HG02678 (cell line): ENCODE measurements at regions not wholly inside any gene's neighbourhood (a gene's known extent, or its start where the extent isn't known, plus 50 kb on each side); places are given as distances from the start of the nearest gene placed in this dataset.
"Not testable (repeated sequence)": the region's sequence is repeated elsewhere in the genome, so short reads cannot be mapped to it uniquely, and the experiment has no call there.

ENCODE experiments used
- ATAC-seq: cut with Tn5 transposase; IDR thresholded peaks from one replicate; pipeline ENCODE4 v1.9.1; 2021; ENCODE audit warnings: mild to moderate bottlenecking, moderate library complexity; ENCODE audit not compliant: unreplicated experiment

GRCh38 chr3:635393-635792 is 438.8 kb downstream of the CHL1 start:
- ATAC-seq = no peak

- ATAC-seq = no peak
Measured at GRCh38 chr3:643376-643775, 446.8 kb downstream of the CHL1 start.

- no peak for ATAC-seq
Measured at GRCh38 chr3:655824-656223, 437.0 kb upstream of the CNTN6 start.

GRCh38 chr3:661356-661755 is 431.5 kb upstream of the CNTN6 start:
- ATAC-seq = no peak

- no peak for ATAC-seq
Measured at GRCh38 chr3:674116-674515, 418.7 kb upstream of the CNTN6 start.

GRCh38 chr3:675846-676245 is 417.0 kb upstream of the CNTN6 start:
- ATAC-seq = no peak

GRCh38 chr3:683770-684169 is 409.1 kb upstream of the CNTN6 start:
- no peak for ATAC-seq

- no peak for ATAC-seq
Measured at GRCh38 chr3:690770-691169, 402.1 kb upstream of the CNTN6 start.

GRCh38 chr3:700514-700913 is 392.3 kb upstream of the CNTN6 start:
- ATAC-seq = no peak

- ATAC-seq = no peak
Measured at GRCh38 chr3:707041-707440, 385.8 kb upstream of the CNTN6 start.

- no peak for ATAC-seq
Measured at GRCh38 chr3:713006-713621, 379.7 kb upstream of the CNTN6 start.

- no peak for ATAC-seq
Measured at GRCh38 chr3:713947-714620, 378.7 kb upstream of the CNTN6 start.

- ATAC-seq = no peak
Measured at GRCh38 chr3:721086-721485, 371.7 kb upstream of the CNTN6 start.

GRCh38 chr3:732326-732928 is 360.4 kb upstream of the CNTN6 start:
- ATAC-seq = no peak

- ATAC-seq = no peak
Measured at GRCh38 chr3:733313-733712, 359.5 kb upstream of the CNTN6 start.

- no peak for ATAC-seq
Measured at GRCh38 chr3:757711-758110, 335.1 kb upstream of the CNTN6 start.

GRCh38 chr3:759106-759505 is 333.7 kb upstream of the CNTN6 start:
- no peak for ATAC-seq

- not testable (repeated sequence) for ATAC-seq
Measured at GRCh38 chr3:773433-773832, 319.4 kb upstream of the CNTN6 start.

GRCh38 chr3:775178-775880 is 317.5 kb upstream of the CNTN6 start:
- ATAC-seq = no peak

GRCh38 chr3:780505-780904 is 312.3 kb upstream of the CNTN6 start:
- ATAC-seq = no peak

- ATAC-seq = no peak
Measured at GRCh38 chr3:791442-791841, 301.4 kb upstream of the CNTN6 start.

GRCh38 chr3:792630-793029 is 300.2 kb upstream of the CNTN6 start:
- ATAC-seq = no peak
